ENCODE measurements at regions not wholly inside any gene's neighbourhood (a gene's known extent, or its start where the extent isn't known, plus 50 kb on each side); places are given as distances from the start of the nearest gene placed in this dataset.
"Not testable (repeated sequence)": the region's sequence is repeated elsewhere in the genome, so short reads cannot be mapped to it uniquely, and the experiment has no call there.

GRCh38 chr21:5162693-5163574 lies 5358.4 kb upstream of the TPTE start:
- peak; percentile 77 for ATAC-seq (ENCODE audit: poor library complexity)
- intact Hi-C loops (cut with DNase I); DNase-seq: not testable (repeated sequence)

GRCh38 chr21:5165829-5166228 lies 5355.6 kb upstream of the TPTE start:
- peak; percentile 84 for ATAC-seq (ENCODE audit: poor library complexity)
- intact Hi-C loops (cut with DNase I); DNase-seq: not testable (repeated sequence)

Measured in Right ventricle myocardium superior (tissue), 1 donor.